Cardiac fibroblast (primary cell): ENCODE measurements at regions not wholly inside any gene's neighbourhood (a gene's known extent, or its start where the extent isn't known, plus 50 kb on each side); places are given as distances from the start of the nearest gene placed in this dataset.

ENCODE experiments used
- DNase-seq, 2 donors: peaks; one replicate each; pipeline versions ENCODE4 v3.0.0 to v3.0.0-alpha.2; 2010; ENCODE audit warnings: low read depth in 2 of 2
- H3K4me3 ChIP-seq, 2 donors: replicated peaks in 1 of 2; 1 replicate in 1 of 2; 2 replicates in 1 of 2; pipeline ENCODE4 v1.5.1; 2011; ENCODE audit warnings: low read depth in 2 of 2, low read length in 2 of 2, mild to moderate bottlenecking in 2 of 2, moderate library complexity in 1 of 2
- CTCF ChIP-seq: IDR thresholded peaks from one replicate; pipeline ENCODE4 v1.5.1; 2011; ENCODE audit warnings: low read depth, mild to moderate bottlenecking, low read length, inconsistent platforms

- DNase-seq: no peak
- H3K4me3 ChIP-seq: no peak overlapping the region
- no peak for TF ChIP-seq CTCF
Observed at GRCh38 chr1:90132306-90132705, 137.4 kb downstream of the ZNF326 start.

- H3K4me3 ChIP-seq: no peak overlapping the region
- no peak for DNase-seq
- no peak for TF ChIP-seq CTCF
Observed at GRCh38 chr1:90127288-90127953, 132.5 kb downstream of the ZNF326 start.

- no peak overlapping the region for H3K4me3 ChIP-seq
- no peak for TF ChIP-seq CTCF
- DNase-seq: no peak
Observed at GRCh38 chr1:90126834-90127233, 131.9 kb downstream of the ZNF326 start.

- TF ChIP-seq CTCF: no peak
- DNase-seq: no peak
- no peak overlapping the region for H3K4me3 ChIP-seq
Observed at GRCh38 chr1:90122654-90123340, 127.9 kb downstream of the ZNF326 start.

GRCh38 chr1:90114521-90115141 lies 119.7 kb downstream of the ZNF326 start:
- H3K4me3 ChIP-seq: no peak overlapping the region
- peak; percentile 65 to 74 for DNase-seq
- peak; percentile 67 for TF ChIP-seq CTCF

- H3K4me3 ChIP-seq: no peak overlapping the region
- no peak for DNase-seq
- no peak for TF ChIP-seq CTCF
Observed at GRCh38 chr1:90107990-90108389, 113.1 kb downstream of the ZNF326 start.
